Stimulated activated CD8-positive, alpha-beta memory T cell treated with anti-CD3 and anti-CD28 coated beads, Interleukin-12 subunit alpha, Interleukin-12 subunit beta, amount 100 ng/mL, for 1 hour (primary cell): ENCODE measurements at regions not wholly inside any gene's neighbourhood (a gene's known extent, or its start where the extent isn't known, plus 50 kb on each side); places are given as distances from the start of the nearest gene placed in this dataset.
"Not testable (repeated sequence)": the region's sequence is repeated elsewhere in the genome, so short reads cannot be mapped to it uniquely, and the experiment has no call there.

ENCODE experiments used
- DNase-seq: peaks from one replicate; pipeline ENCODE4 v3.0.0-alpha.2; 2020; ENCODE audit warnings: low read depth

DNA sequence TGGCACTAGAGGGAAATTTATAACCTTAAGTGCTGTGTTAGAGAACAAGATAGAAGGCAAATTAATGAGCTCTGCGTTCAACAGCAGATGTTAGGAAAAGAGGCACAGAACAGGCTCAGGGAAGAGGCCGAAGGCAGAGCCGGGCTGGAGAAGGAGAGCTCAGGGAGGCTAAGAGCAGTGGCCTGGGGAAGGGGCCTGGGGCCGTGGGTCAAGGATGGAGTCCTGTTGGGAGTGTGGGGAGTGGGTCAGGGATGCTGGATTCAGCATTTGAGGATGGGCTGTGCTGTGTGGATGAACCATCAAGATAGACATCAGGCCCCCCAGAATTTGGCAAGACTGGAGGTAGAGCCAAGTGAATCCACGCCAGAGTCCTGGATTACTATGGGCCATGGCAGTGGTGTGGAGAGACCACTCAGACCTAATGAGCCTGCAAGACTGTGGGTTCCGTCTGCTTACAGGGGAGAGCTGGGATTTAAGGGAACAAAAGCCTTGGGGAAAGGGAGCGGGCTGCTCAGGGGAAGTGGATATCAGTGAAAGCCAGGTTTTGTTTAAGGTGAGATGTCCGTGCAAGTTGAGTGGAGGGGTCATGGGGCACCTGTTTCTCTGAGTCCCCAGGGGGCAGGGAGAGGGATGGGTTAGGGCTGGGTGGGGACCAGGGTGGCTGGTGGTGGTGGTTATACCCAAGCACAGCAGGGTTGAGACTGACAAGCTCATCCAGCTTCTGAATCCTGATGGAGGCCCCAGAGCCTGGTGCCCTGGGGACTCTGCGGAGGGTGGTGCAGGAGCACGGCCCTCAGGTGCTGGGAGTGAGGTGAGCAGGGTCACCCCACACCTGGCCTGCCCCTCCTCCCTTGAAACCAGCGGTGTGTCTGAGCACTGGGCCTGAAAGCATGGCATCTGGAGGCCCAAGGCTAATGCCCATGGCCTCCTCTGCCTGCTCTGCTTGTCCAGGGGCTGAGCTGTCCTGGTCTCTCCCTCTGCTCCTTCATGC lies 101.7 kb downstream of the BMS1 start:
- DNase-seq, result no peak

DNA sequence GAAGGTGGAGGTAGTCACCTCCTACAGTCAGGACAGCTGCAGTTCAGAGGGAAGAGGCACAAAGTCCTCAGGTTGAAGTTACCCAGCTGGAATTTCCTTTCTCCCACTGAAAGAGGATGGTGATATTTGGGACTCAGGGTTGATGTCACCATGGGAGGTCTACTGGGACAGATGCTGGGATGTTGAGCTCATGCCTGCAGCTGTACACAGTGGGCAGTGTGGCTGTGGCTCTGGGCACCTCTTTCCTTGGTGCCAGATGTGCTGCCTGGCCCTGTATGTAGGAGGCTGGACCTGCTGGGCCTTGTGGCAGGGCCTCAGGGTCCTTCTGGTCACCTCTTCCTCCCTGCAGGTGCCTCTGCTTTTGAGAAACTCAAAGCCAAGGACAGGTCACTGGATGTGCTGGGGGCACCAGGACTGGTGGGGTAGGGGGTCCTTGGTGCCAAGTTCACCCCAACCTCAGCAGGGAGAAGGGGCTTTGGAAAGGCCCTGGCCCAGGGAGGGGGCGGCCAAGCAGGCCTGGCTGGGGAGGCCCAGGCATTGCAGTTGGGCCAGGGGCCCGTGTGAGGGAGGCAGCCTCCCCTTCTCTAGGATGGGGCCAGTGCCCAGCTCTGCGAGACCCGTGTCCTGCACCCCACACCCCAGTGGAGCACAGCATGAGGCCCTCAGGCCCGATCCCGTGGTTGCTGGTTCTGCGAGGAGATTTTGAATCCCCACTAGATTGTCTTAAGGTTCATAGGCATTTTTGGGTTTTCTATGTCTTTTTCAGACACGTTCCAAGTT lies 103.1 kb downstream of the BMS1 start:
- DNase-seq, result no peak

DNA sequence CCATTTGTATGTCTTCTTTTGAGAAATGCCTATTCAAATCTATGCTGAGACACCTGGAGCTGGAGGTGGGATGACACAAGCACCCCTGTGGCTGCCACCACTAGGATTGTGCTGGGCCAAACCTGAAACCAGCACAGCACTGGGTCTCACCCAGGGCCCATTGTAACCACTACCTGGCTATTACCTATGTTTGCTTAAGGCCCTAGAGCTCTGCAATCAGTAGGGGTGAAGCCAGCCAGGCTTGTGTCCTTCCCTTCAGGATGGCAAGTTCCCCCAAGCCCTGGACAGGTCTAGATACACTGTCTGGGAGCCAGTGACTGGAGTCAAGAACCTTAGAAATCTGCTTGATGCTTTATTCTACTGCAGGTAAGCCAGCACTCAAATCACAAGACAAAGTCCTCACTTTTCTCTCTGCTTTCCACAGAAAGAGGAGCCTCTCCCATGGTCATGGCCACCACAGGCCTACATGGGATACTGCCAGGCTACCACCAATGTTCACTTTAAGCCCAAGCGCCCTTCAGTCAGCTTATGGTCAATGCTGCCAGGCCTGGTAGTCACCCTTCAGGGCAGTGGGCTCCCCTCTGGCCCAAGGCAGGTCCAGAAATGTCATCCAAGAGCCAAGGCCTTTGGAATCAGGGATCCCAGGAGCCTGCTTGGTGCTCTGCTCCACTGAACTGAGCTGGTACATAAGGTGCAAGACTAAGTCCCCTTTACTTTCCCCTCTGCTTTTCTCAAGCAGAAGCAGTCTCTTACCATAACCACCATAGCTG lies 105.3 kb downstream of the BMS1 start:
- no peak for DNase-seq

DNA sequence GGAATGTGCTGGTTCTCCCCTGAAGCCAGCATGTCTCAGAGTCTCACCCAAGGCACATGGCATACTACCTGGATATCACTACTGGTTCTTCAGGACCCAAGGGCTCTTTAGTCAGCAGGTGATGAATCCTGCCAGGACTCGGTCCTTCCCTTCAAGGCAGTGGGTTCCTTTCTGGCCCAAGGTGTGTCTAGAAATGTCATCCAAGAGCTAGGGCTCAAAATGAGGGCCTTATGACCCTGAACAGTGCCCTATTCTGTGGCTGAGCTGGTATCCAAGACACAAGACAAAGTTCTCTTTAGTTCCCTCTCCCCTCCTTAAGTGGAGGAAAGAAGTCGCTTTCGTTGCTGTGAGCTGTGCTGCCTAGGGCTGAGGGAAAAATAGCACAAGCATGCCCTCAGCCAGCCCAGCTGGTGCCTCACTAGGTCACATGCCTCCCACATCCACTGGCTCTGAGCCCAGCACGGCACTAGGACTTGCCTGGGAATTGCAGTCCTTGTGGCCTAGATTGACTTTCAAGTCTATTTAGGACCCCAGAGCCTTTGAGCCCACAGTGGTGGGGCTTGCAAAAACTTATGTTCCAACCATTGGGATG lies 106.0 kb downstream of the BMS1 start:
- no peak for DNase-seq

DNA sequence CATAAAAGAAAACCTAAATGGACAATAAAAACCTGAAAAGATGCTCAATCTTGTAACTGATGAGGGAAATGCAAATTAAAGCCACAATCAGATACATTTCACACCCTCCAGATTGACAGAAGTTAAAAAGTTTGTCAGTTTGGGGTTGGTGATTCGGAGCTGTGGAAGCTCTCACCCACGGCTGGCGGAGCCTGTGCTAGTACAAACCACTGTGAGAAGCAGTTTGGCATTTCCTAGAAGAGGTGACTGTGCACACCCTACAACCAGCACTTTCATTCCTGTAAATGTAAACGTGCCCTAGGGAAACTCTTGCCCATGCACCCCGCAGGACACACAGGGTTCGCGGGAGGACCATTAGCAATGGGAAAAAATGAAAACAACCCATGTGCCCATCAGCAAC lies 114.1 kb downstream of the BMS1 start:
- no peak for DNase-seq

GRCh38 chr10:42898037-42898960 lies 115.7 kb downstream of the BMS1 start:
- DNase-seq, result no peak

- no peak for DNase-seq
Observed at GRCh38 chr10:42899036-42899435, 116.4 kb downstream of the BMS1 start.

DNA sequence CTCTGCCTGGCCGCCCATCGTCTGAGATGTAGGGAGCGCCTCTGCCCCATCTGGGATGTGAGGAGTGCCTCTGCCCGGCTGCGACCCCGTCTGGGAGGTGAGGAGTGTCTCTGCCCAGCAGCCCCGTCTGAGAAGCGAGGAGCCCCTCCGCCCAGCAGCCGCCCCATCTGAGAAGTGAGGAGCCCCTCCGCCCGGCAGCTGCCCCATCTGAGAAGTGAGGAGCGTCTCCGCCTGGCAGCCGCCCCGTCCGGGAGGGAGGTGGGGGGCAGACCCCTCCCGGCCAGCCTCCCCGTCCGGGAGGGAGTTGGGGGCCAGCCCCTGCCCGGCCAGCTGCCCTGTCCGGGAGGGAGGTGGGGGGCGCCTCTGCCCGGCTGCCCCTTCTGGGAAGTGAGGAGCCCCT lies 117.8 kb downstream of the BMS1 start:
- DNase-seq, result not testable (repeated sequence)

DNA sequence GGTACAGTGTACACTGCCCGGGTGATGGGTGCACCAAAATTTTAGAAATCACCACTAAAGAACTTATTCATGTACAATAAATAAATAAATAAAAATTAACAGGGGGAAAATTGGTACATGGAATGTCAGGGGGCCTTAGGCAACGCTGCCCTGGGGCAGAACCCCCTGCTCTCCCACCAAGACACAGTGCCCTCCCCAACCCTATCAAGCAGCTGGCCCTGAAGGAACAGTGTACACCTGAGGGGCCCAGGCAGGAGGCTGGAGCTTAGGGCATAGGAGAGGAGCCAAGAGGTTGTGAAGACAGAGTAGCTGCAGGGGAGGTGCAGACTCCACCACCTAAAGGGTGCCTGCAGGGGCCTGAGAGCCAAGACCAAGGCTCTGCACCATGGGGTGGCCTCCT lies 128.8 kb downstream of the BMS1 start:
- no peak for DNase-seq

GRCh38 chr10:42916974-42917373 lies 134.4 kb downstream of the BMS1 start:
- no peak for DNase-seq

- DNase-seq, result no peak
Observed at GRCh38 chr10:42917821-42918220, 135.2 kb downstream of the BMS1 start.

- DNase-seq, result no peak
Observed at GRCh38 chr10:42921951-42922350, 139.4 kb downstream of the BMS1 start.

DNA sequence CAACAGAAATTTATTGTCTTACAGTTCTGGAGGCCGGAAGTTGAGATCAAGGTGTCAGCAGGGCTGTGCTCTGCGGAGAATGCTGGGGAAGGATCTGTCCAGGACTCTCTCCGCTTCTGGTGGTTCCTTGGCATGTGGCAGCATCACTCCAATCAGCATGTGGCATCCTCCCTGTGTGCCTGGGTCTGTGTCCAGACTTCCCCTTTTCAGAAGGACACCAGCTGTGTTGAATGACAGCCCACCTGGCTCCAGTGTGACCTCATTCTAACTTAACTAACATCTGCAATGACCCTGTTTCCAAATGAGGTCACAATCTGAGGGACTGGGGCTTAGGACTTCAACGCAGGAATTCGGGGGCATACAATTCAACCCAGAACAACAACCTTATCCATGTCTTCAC lies 141.9 kb downstream of the BMS1 start:
- no peak for DNase-seq

DNA sequence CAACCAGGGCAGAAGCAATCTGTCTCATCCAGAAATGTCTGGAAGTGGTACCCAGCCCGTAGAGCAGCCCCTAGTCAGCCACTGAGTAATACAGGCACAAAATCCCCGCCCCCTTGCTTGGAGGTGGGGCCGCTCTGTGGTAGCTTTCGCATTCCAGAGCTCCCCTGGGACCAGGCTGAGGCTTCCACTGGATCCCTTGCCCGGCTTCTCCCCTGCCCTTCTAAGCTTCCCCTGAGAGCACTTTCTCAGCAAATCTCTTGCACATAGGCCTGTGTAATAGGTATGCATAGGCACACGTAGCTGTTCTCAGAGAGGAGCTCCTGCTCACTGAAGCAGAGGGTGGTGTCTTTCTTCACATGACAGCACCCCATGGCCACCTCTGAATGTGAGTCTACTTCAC lies 144.2 kb downstream of the BMS1 start:
- no peak for DNase-seq

- DNase-seq, result no peak
Observed at GRCh38 chr10:42928064-42928463, 145.5 kb downstream of the BMS1 start.

GRCh38 chr10:42929236-42929635 lies 146.6 kb downstream of the BMS1 start:
- no peak for DNase-seq

DNA sequence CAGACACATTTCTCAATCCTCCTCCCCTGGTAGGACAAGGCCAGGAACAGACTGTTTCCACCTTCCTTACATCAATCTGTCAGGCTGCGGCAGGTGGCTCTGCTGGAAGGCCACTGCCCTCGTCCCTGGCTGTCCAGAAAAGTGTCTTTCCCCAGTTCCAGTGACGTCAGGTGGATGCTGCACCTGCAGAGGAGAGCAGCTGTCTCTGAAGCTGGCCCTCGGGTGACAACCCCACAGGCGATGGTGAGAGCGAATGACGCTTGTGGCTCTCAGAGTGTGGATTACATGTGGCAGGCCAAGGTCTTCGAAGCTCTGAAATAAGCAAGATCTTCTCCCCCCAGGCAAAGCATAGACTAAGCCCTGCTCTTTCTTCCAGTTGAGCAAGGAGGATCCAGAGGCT lies 146.9 kb upstream of the RET start:
- no peak for DNase-seq

GRCh38 chr10:42930516-42931192 lies 146.2 kb upstream of the RET start:
- DNase-seq, result no peak

DNA sequence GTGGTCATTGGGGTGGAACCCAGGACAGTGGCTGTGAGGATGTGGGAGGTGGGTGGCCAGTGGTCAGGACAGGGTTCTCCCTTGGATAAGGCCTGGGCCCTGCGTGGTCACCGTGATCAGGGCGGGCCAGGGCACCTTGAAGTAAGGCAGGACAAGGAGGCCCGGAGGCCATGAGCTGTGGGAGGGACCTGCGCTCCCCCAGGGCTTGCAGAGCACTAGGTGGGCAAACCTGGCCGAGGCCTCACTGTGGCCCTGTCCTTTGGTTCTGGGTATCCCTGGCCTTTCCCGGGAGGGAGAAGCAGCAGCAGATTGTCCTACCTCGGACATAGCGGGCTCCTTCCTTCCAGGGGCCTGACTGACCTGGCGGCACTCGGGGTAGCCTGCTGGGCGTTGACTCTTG lies 144.8 kb upstream of the RET start:
- no peak for DNase-seq

- DNase-seq, result peak; percentile 31
Observed at GRCh38 chr10:42932735-42933447, 144.0 kb upstream of the RET start.
